ENCODE measurements at regions not wholly inside any gene's neighbourhood (a gene's known extent, or its start where the extent isn't known, plus 50 kb on each side); places are given as distances from the start of the nearest gene placed in this dataset.
A peak's percentile ranks its signal among the peaks of the same experiment; 100 is the strongest.

GRCh38 chr14:53874704-53875103 lies 81.9 kb downstream of the BMP4 start:
- Histone ChIP-seq H3K4me2 (ENCODE audit: insufficient read depth, insufficient read length, low read length) (no peak overlapping the region), H3K79me2 (ENCODE audit: insufficient read depth, low read length) (no peaks in the 10 kb centered on the region), H2BK15ac (ENCODE audit: low read depth, low read length) (no peak overlapping the region), H3K56ac (ENCODE audit: insufficient read length, low read depth, low read length) (no peak overlapping the region), H4K5ac (ENCODE audit: insufficient read length, low read depth, low read length) (no peak overlapping the region), H3K9me3 (ENCODE audit: control insufficient read depth, low read depth, low read length) (no peaks in the 10 kb centered on the region), H2BK20ac (ENCODE audit: low read depth, low read length, poor library complexity, severe bottlenecking) (no peak overlapping the region), H3T11ph (ENCODE audit: low read length) (no peak overlapping the region), H3K18ac (ENCODE audit: insufficient read length, low read depth, low read length) (no peak overlapping the region), H4K8ac (replicated peaks; ENCODE audit: insufficient read length, low read depth, low read length) (no peak overlapping the region), H3K4me1 (ENCODE audit: insufficient read depth, low read length) (no peaks in the 10 kb centered on the region), H3K4ac (ENCODE audit: low read depth, low read length) (no peak overlapping the region), H3K27ac (ENCODE audit: insufficient read length, low read depth, low read length) (no peak overlapping the region), H2AFZ (ENCODE audit: low read length) (no peak overlapping the region), H4K20me1 (ENCODE audit: control insufficient read depth, insufficient read depth, insufficient read length) (no peaks in the 10 kb centered on the region), H3K9ac (ENCODE audit: extremely low read depth, insufficient read length, low read length) (no peak overlapping the region), H3K23me2 (ENCODE audit: insufficient read length, low read depth, low read length, poor library complexity, severe bottlenecking) (no peaks in the 10 kb centered on the region), H2BK12ac (ENCODE audit: insufficient read length, low read depth, low read length) (no peak overlapping the region), H3K23ac (ENCODE audit: insufficient read length, low read depth, low read length) (no peak overlapping the region), H3K27me3 (ENCODE audit: insufficient read depth, low read length) (no peaks in the 10 kb centered on the region), H3K79me1 (ENCODE audit: insufficient read depth, low read depth, low read length, poor library complexity, severe bottlenecking) (no peaks in the 10 kb centered on the region), H2BK120ac (ENCODE audit: low read depth, low read length, poor library complexity, severe bottlenecking) (no peak overlapping the region), H2BK5ac (ENCODE audit: insufficient read length, low read length) (no peak overlapping the region), H4K91ac (ENCODE audit: insufficient read length, low read depth, low read length) (no peak overlapping the region), H2AK5ac (ENCODE audit: insufficient read length, low read length) (no peak overlapping the region), H3K14ac (ENCODE audit: insufficient read depth, low read length) (no peak overlapping the region)
- Mint-ChIP-seq H3K4me1 (no peaks in the 10 kb centered on the region), H3K36me3 (ENCODE audit: insufficient read depth in 1 of 3, low read depth in 3 of 3) (no peaks in the 10 kb centered on the region; a peak in 1 of 7 replicates), H3K27ac (peak overlapping the region in 1 of 3 experiments; percentile 74; a peak in 1 of 7 replicates), H3K9me3 (peaks cover 4% of the 10 kb centered on the region in 2 experiments; a peak in 2 of 5 replicates), H3K27me3 (ENCODE audit: low read depth) (no peaks in the 10 kb centered on the region; the same call in 1 of the 2 replicates), H3K4me3 (no peak overlapping the region)
- no peak for TF ChIP-seq CTCF (conservative IDR thresholded peaks at IDR 0.05)
- no peak for DNase-seq
- no CpG with 5 or more reads among the region's 3 CpGs for WGBS (ENCODE audit: extremely low coverage, insufficient read length, low lambda C conversion rate)
